ENCODE measurements at regions not wholly inside any gene's neighbourhood (a gene's known extent, or its start where the extent isn't known, plus 50 kb on each side); places are given as distances from the start of the nearest gene placed in this dataset.

DNA sequence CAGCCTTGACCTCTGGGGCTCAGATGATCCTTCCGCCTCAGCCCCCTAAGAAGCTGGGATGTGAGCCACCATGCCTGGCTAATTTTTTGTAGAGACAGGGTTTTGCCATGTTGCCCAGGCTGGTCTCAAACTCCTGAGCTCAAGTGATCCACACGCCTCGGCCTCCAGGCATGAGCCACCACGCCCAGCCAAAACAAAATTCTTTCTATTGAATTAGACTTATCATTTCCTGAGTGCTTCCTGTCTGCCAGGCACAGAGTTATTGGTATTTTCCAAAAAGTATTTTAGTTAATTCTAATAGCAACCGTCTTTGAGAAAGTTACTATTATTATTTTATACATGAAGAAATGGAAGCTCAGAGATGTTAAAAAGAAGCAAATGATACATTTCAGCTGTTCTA, 61.4 kb upstream of the LMO2 start:
- no peaks in the 10 kb centered on the region for H3K27me3 ChIP-seq (ENCODE audit: insufficient read depth, low read depth, low read length)
- H3K36me3 ChIP-seq (ENCODE audit: insufficient read depth, low read length): no peaks in the 10 kb centered on the region
- H2AFZ ChIP-seq (ENCODE audit: low read depth, low read length): no peak overlapping the region
- H3F3A ChIP-seq (ENCODE audit: insufficient read depth, low read length, poor library complexity, severe bottlenecking): no peaks in the 10 kb centered on the region
- H3K9me2 ChIP-seq (ENCODE audit: insufficient read depth, low read length): no peaks in the 10 kb centered on the region
- no peak for TF ChIP-seq POLR2AphosphoS5 (IDR thresholded peaks at IDR 0.05)
- no peak for TF ChIP-seq SMC3 (conservative IDR thresholded peaks at IDR 0.05; ENCODE audit: poor library complexity)
- TF ChIP-seq, protein P1, sequence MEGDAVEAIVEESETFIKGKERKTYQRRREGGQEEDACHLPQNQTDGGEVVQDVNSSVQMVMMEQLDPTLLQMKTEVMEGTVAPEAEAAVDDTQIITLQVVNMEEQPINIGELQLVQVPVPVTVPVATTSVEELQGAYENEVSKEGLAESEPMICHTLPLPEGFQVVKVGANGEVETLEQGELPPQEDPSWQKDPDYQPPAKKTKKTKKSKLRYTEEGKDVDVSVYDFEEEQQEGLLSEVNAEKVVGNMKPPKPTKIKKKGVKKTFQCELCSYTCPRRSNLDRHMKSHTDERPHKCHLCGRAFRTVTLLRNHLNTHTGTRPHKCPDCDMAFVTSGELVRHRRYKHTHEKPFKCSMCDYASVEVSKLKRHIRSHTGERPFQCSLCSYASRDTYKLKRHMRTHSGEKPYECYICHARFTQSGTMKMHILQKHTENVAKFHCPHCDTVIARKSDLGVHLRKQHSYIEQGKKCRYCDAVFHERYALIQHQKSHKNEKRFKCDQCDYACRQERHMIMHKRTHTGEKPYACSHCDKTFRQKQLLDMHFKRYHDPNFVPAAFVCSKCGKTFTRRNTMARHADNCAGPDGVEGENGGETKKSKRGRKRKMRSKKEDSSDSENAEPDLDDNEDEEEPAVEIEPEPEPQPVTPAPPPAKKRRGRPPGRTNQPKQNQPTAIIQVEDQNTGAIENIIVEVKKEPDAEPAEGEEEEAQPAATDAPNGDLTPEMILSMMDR (IDR thresholded peaks at IDR 0.05; ENCODE audit: poor library complexity, severe bottlenecking): no peak
- TF ChIP-seq, protein P2, sequence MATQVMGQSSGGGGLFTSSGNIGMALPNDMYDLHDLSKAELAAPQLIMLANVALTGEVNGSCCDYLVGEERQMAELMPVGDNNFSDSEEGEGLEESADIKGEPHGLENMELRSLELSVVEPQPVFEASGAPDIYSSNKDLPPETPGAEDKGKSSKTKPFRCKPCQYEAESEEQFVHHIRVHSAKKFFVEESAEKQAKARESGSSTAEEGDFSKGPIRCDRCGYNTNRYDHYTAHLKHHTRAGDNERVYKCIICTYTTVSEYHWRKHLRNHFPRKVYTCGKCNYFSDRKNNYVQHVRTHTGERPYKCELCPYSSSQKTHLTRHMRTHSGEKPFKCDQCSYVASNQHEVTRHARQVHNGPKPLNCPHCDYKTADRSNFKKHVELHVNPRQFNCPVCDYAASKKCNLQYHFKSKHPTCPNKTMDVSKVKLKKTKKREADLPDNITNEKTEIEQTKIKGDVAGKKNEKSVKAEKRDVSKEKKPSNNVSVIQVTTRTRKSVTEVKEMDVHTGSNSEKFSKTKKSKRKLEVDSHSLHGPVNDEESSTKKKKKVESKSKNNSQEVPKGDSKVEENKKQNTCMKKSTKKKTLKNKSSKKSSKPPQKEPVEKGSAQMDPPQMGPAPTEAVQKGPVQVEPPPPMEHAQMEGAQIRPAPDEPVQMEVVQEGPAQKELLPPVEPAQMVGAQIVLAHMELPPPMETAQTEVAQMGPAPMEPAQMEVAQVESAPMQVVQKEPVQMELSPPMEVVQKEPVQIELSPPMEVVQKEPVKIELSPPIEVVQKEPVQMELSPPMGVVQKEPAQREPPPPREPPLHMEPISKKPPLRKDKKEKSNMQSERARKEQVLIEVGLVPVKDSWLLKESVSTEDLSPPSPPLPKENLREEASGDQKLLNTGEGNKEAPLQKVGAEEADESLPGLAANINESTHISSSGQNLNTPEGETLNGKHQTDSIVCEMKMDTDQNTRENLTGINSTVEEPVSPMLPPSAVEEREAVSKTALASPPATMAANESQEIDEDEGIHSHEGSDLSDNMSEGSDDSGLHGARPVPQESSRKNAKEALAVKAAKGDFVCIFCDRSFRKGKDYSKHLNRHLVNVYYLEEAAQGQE (IDR thresholded peaks at IDR 0.05; ENCODE audit: borderline replicate concordance): no peak
- TF ChIP-seq TAF1 (IDR thresholded peaks at IDR 0.05; ENCODE audit: low read depth): no peak
- TF ChIP-seq MXI1 (conservative IDR thresholded peaks at IDR 0.05; ENCODE audit: poor library complexity, severe bottlenecking): no peak
- no peak for TF ChIP-seq EP300 (conservative IDR thresholded peaks at IDR 0.05; ENCODE audit: poor library complexity, severe bottlenecking)
- no peak for TF ChIP-seq EZH2 (IDR thresholded peaks at IDR 0.05; ENCODE audit: borderline replicate concordance, insufficient read depth, low read length, poor library complexity, severe bottlenecking)
- TF ChIP-seq RAD21 (conservative IDR thresholded peaks at IDR 0.05): no peak
- H3K9me3 ChIP-seq (ENCODE audit: low read length): no peaks in the 10 kb centered on the region
- no peaks in the 10 kb centered on the region for H4K20me1 ChIP-seq (ENCODE audit: insufficient read depth)
- H3K9ac ChIP-seq (ENCODE audit: low read length): no peak overlapping the region
- H3K4me3 ChIP-seq (ENCODE audit: low read length): no peak overlapping the region
- no peaks in the 10 kb centered on the region for H3K79me2 ChIP-seq (replicated peaks; ENCODE audit: insufficient read depth, low read length)
- no peak overlapping the region for H3K4me2 ChIP-seq (ENCODE audit: low read length)
- no peak overlapping the region for H3K27ac ChIP-seq (ENCODE audit: low read length)

DNA sequence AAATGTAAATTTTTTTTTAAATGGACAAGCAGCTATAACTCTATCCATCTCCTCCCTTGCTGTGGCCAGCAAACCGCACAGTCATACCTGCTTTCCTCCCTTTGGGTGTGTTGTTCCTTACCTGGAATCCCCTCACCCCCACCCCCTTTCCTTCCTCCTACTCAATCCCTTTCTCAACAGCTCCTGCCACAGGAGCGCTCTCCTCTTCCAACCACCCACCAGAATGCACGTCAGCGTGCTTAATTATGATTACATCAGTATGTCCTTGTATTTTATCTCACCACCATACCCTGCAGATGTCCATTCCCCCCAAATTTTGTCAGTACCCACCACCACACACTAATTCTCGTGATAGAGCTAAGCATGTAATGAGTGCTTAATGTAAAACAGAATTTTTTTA, 60.9 kb upstream of the LMO2 start:
- TF ChIP-seq EZH2 (IDR thresholded peaks at IDR 0.05; ENCODE audit: borderline replicate concordance, insufficient read depth, low read length, poor library complexity, severe bottlenecking): no peak
- Histone ChIP-seq H3K9me3 (ENCODE audit: low read length) (no peaks in the 10 kb centered on the region), H3K27me3 (ENCODE audit: insufficient read depth, low read depth, low read length) (no peaks in the 10 kb centered on the region), H2AFZ (ENCODE audit: low read depth, low read length) (no peak overlapping the region), H3K9me2 (ENCODE audit: insufficient read depth, low read length) (no peaks in the 10 kb centered on the region), H3K4me2 (ENCODE audit: low read length) (no peak overlapping the region), H3K9ac (ENCODE audit: low read length) (no peak overlapping the region), H3K4me3 (ENCODE audit: low read length) (no peak overlapping the region), H3F3A (ENCODE audit: insufficient read depth, low read length, poor library complexity, severe bottlenecking) (no peaks in the 10 kb centered on the region), H3K36me3 (ENCODE audit: insufficient read depth, low read length) (no peaks in the 10 kb centered on the region), H3K27ac (ENCODE audit: low read length) (no peak overlapping the region), H3K79me2 (replicated peaks; ENCODE audit: insufficient read depth, low read length) (no peaks in the 10 kb centered on the region), H4K20me1 (ENCODE audit: insufficient read depth) (no peaks in the 10 kb centered on the region)
